ENCODE measurements at regions not wholly inside any gene's neighbourhood (a gene's known extent, or its start where the extent isn't known, plus 50 kb on each side); places are given as distances from the start of the nearest gene placed in this dataset.

- Histone ChIP-seq H3K27me3 (no peaks in the 10 kb centered on the region), H3K9me3 (peaks cover 0 to 13% (median 6%) of the 10 kb centered on the region in 3 donors), H3K4me3 (no peak overlapping the region), H3K27ac (no peak overlapping the region), H3K36me3 (no peaks in the 10 kb centered on the region), H3K4me1 (no peaks in the 10 kb centered on the region)
- intact Hi-C loops (cut with DNase I; ENCODE audit: low total_unique reads) = no loop called here
- DNase-seq = no peak
- TF ChIP-seq CTCF (IDR thresholded peaks at IDR 0.05) = no peak
These were observed 150.4 kb downstream of the LRRC30 start for GRCh38 chr18:7381307-7381706.

- TF ChIP-seq CTCF (IDR thresholded peaks at IDR 0.05) = no peak
- intact Hi-C loops (cut with DNase I; ENCODE audit: low total_unique reads) = no loop called here
- Histone ChIP-seq H3K4me3 (no peak overlapping the region), H3K27ac (no peak overlapping the region), H3K4me1 (no peaks in the 10 kb centered on the region), H3K36me3 (no peaks in the 10 kb centered on the region), H3K27me3 (no peaks in the 10 kb centered on the region), H3K9me3 (peaks cover 0 to 3% (median 0%) of the 10 kb centered on the region in 3 donors)
- DNase-seq = no peak
These were observed 151.6 kb downstream of the LRRC30 start for GRCh38 chr18:7382328-7383001.

GRCh38 chr18:7383002-7383980 is 152.4 kb downstream of the LRRC30 start:
- Histone ChIP-seq H3K27me3 (no peaks in the 10 kb centered on the region), H3K27ac (no peak overlapping the region), H3K4me1 (no peaks in the 10 kb centered on the region), H3K9me3 (no peaks in the 10 kb centered on the region), H3K36me3 (no peaks in the 10 kb centered on the region), H3K4me3 (no peak overlapping the region)
- no peak for TF ChIP-seq CTCF (IDR thresholded peaks at IDR 0.05)
- DNase-seq = no peak
- intact Hi-C loops (cut with DNase I; ENCODE audit: low total_unique reads) = no loop called here

- no peak for TF ChIP-seq CTCF (IDR thresholded peaks at IDR 0.05)
- H3K36me3 ChIP-seq = no peaks in the 10 kb centered on the region
These were observed 157.9 kb downstream of the LRRC30 start for GRCh38 chr18:7388741-7389140.

GRCh38 chr18:7390731-7391492 is 160.0 kb downstream of the LRRC30 start:
- no peak for DNase-seq
- H3K4me3 ChIP-seq = no peak overlapping the region
- intact Hi-C loops (cut with DNase I; ENCODE audit: low total_unique reads) = no loop called here
- H3K27ac ChIP-seq = no peak overlapping the region
- no peaks in the 10 kb centered on the region for H3K27me3 ChIP-seq
- no peaks in the 10 kb centered on the region for H3K4me1 ChIP-seq
- no peak for TF ChIP-seq CTCF (IDR thresholded peaks at IDR 0.05)
- H3K36me3 ChIP-seq = no peaks in the 10 kb centered on the region
- no peaks in the 10 kb centered on the region for H3K9me3 ChIP-seq

More at GRCh38 chr18:7388741-7389140, 157.9 kb downstream of the LRRC30 start:
- DNase-seq = no peak
- Histone ChIP-seq H3K9me3 (no peaks in the 10 kb centered on the region), H3K27ac (no peak overlapping the region), H3K4me1 (no peaks in the 10 kb centered on the region), H3K4me3 (no peak overlapping the region), H3K27me3 (no peaks in the 10 kb centered on the region)
- intact Hi-C loops (cut with DNase I; ENCODE audit: low total_unique reads) = no loop called here

Measured in tibial artery (tissue), 4 donors.